ENCODE measurements at regions not wholly inside any gene's neighbourhood (a gene's known extent, or its start where the extent isn't known, plus 50 kb on each side); places are given as distances from the start of the nearest gene placed in this dataset.
"Not testable (repeated sequence)": the region's sequence is repeated elsewhere in the genome, so short reads cannot be mapped to it uniquely, and the experiment has no call there.

GRCh38 chr6:81373414-81373813 is 379.1 kb downstream of the TENT5A start:
- Mint-ChIP-seq H3K27me3 (ENCODE audit: low read depth) (no peaks in the 10 kb centered on the region), H3K4me1 (ENCODE audit: low read depth) (no peaks in the 10 kb centered on the region), H3K27ac (no peak overlapping the region), H3K4me3 (no peak overlapping the region), H3K36me3 (ENCODE audit: low read depth) (no peaks in the 10 kb centered on the region), H3K9me3 (no peaks in the 10 kb centered on the region)
- no peak for DNase-seq (ENCODE audit: low spot score)

- no peaks in the 10 kb centered on the region for H3K27me3 Mint-ChIP-seq (ENCODE audit: low read depth)
- no peak for DNase-seq (ENCODE audit: low spot score)
- H3K9me3 Mint-ChIP-seq: no peaks in the 10 kb centered on the region
- no peak overlapping the region for H3K4me3 Mint-ChIP-seq
- no peaks in the 10 kb centered on the region for H3K36me3 Mint-ChIP-seq (ENCODE audit: low read depth)
- no peak overlapping the region for H3K27ac Mint-ChIP-seq
- H3K4me1 Mint-ChIP-seq (ENCODE audit: low read depth): no peaks in the 10 kb centered on the region
Observed at GRCh38 chr6:81371930-81372329, 380.6 kb downstream of the TENT5A start.

GRCh38 chr6:81366972-81367371 is 385.5 kb downstream of the TENT5A start:
- no peak overlapping the region for H3K27ac Mint-ChIP-seq
- H3K27me3 Mint-ChIP-seq (ENCODE audit: low read depth): no peaks in the 10 kb centered on the region
- no peaks in the 10 kb centered on the region for H3K36me3 Mint-ChIP-seq (ENCODE audit: low read depth)
- no peaks in the 10 kb centered on the region for H3K4me1 Mint-ChIP-seq (ENCODE audit: low read depth)
- H3K9me3 Mint-ChIP-seq: no peaks in the 10 kb centered on the region
- DNase-seq (ENCODE audit: low spot score): no peak
- H3K4me3 Mint-ChIP-seq: no peak overlapping the region

DNA sequence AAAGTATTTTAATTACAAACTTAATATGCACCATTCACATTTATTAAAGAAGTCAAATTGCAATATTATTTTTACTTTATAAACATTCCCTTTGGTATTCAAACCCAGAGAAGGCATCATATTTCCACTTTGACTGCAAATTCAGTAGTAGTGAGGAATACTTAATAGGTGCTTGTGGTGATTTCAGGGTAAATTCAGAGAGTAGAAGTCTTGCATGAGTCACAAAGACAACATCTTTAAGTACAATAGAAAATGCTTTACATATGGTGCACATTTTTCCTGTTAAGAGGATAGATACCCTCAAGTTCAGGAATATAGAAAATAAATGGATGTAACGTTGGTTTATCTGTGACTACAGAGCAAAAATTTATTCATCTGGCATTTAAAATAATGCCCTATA is 390.2 kb downstream of the TENT5A start:
- Mint-ChIP-seq H3K9me3 (no peaks in the 10 kb centered on the region), H3K36me3 (ENCODE audit: low read depth) (no peaks in the 10 kb centered on the region), H3K4me1 (ENCODE audit: low read depth) (no peaks in the 10 kb centered on the region), H3K27ac (no peak overlapping the region), H3K4me3 (no peak overlapping the region), H3K27me3 (ENCODE audit: low read depth) (no peaks in the 10 kb centered on the region)
- DNase-seq (ENCODE audit: low spot score): no peak

DNA sequence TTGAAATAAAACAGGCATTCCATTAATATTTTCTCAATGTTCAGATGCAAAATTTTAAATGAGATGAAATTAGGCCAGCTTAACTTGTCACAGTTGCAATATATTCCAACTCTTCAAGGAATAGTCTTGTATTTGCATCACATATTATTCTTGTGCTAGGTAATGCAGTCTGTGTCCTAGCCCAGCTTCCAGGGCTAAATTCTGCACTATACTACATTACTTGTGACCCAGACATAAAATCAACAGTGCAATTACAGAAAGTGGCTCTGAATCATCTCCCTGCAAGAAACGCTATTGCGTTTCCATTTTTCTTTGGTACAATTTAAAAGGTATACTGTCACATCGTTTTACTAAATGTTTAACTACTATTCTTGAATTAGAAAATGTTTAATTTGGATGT is 399.2 kb downstream of the TENT5A start:
- Mint-ChIP-seq H3K4me1 (ENCODE audit: low read depth) (no peaks in the 10 kb centered on the region), H3K36me3 (ENCODE audit: low read depth) (no peaks in the 10 kb centered on the region), H3K4me3 (no peak overlapping the region), H3K9me3 (no peaks in the 10 kb centered on the region), H3K27ac (no peak overlapping the region), H3K27me3 (ENCODE audit: low read depth) (no peaks in the 10 kb centered on the region)
- no peak for DNase-seq (ENCODE audit: low spot score)

GRCh38 chr6:81344026-81344425 is 408.5 kb downstream of the TENT5A start:
- not testable (repeated sequence) for H3K27ac Mint-ChIP-seq; H3K4me1 Mint-ChIP-seq (ENCODE audit: low read depth); H3K36me3 Mint-ChIP-seq (ENCODE audit: low read depth); H3K9me3 Mint-ChIP-seq; H3K27me3 Mint-ChIP-seq (ENCODE audit: low read depth); DNase-seq (ENCODE audit: low spot score); H3K4me3 Mint-ChIP-seq

DNA sequence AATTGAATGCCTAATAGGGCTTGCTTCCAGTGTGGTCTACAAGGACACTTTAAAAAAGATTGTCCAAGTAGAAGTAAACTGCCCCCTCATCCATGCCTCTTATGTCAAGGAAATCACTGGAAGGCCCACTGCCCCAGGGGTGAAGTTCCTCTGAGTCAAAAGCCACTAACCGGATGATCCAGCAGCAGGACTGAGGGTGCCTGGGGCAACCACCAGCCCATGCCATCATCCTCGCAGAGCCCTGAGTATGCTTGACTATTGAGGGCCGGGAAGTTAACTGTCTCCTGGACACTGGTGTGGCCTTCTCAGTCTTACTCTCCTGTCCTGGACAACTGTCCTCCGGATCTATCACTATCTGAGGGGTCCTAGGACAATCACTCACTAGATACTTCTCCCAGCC is 411.5 kb downstream of the TENT5A start:
- Mint-ChIP-seq H3K27me3 (ENCODE audit: low read depth) (no peaks in the 10 kb centered on the region), H3K36me3 (ENCODE audit: low read depth) (no peaks in the 10 kb centered on the region), H3K4me1 (ENCODE audit: low read depth) (no peaks in the 10 kb centered on the region)

DNA sequence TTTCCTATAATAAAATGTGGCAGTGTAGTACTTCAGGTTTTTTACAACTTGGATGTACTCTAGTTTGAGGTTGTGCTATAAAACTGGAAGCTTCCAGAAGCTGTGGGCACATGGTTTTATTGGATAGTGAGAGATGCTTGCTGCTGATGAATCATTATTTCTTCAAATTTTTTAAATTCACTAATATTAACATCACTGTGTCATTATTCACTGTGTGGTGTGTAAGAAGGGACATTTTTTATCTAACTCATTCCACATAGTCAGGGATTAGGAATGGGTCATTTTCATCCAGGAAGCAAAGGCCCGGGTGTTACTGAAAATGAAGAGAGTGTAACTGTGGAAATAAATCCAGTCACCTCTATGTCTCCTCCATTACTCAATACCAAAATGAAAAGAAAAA is 421.0 kb downstream of the TENT5A start:
- Mint-ChIP-seq H3K9me3 (peaks cover 12% of the 10 kb centered on the region), H3K36me3 (ENCODE audit: low read depth) (no peaks in the 10 kb centered on the region), H3K27ac (no peak overlapping the region), H3K27me3 (ENCODE audit: low read depth) (no peaks in the 10 kb centered on the region), H3K4me1 (ENCODE audit: low read depth) (no peaks in the 10 kb centered on the region), H3K4me3 (no peak overlapping the region)
- DNase-seq (ENCODE audit: low spot score): no peak

More for the DNA sequence above, 411.5 kb downstream of the TENT5A start:
- Mint-ChIP-seq H3K27ac (no peak overlapping the region), H3K4me3 (no peak overlapping the region), H3K9me3 (peaks cover 21% of the 10 kb centered on the region)
- no peak for DNase-seq (ENCODE audit: low spot score)

DNA sequence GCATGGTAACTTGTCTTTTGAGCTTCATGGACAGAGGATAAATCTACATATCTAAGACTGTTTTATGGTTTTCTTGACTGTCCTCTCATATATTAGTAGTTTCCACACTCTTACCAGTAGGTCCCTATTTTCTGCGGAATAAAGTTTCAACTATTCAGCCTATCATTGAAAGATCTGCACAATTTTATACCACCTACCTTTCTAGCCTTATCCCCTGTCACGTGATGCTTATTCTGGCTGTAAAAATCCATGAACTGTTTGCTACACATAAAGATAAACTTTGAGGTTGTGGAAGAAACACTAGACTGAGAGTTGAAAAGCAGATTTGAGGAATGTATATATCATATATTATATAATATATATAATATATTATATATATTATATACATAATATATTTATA is 423.8 kb downstream of the TENT5A start:
- H3K27me3 Mint-ChIP-seq (ENCODE audit: low read depth): no peaks in the 10 kb centered on the region
- no peak overlapping the region for H3K4me3 Mint-ChIP-seq
- no peak for DNase-seq (ENCODE audit: low spot score)
- no peaks in the 10 kb centered on the region for H3K4me1 Mint-ChIP-seq (ENCODE audit: low read depth)
- no peak overlapping the region for H3K27ac Mint-ChIP-seq
- peaks cover 2% of the 10 kb centered on the region for H3K9me3 Mint-ChIP-seq
- no peaks in the 10 kb centered on the region for H3K36me3 Mint-ChIP-seq (ENCODE audit: low read depth)

DNA sequence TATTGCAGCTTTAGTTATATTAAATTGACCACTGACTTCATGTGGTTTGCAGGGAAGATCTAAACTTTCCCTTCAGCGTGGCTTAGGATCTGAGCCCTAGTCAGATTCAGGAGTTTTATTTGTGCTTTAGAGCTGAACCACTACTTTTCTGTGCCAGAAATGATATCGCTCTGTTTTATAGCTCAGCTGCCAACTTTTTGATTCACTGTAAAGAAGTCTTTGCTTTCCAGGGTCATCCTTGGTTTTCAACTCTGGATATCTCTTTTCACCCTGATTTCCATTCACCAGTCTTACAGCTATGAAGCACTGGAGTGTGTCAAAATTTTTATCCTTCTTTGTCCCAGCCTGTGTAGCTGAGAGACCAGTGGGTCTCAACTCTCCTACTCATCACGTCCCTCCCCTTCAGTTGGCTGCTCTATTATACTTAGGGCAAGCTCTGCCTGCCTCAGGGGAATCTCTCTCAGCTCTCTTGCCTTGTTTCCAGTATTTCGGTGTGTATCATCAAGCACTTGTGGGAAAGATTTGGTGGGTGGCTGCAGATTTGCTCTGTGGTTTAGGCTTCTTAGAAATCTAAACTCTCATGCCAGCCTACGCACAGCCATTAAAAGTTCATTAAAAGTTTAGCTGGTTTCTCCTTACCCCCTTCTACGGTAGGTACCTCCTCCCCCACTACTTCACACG is 425.5 kb downstream of the TENT5A start:
- Mint-ChIP-seq H3K36me3 (ENCODE audit: low read depth) (no peaks in the 10 kb centered on the region), H3K27ac (no peak overlapping the region), H3K9me3 (no peaks in the 10 kb centered on the region), H3K4me1 (ENCODE audit: low read depth) (no peaks in the 10 kb centered on the region), H3K27me3 (ENCODE audit: low read depth) (no peaks in the 10 kb centered on the region), H3K4me3 (no peak overlapping the region)
- DNase-seq (ENCODE audit: low spot score): no peak

DNA sequence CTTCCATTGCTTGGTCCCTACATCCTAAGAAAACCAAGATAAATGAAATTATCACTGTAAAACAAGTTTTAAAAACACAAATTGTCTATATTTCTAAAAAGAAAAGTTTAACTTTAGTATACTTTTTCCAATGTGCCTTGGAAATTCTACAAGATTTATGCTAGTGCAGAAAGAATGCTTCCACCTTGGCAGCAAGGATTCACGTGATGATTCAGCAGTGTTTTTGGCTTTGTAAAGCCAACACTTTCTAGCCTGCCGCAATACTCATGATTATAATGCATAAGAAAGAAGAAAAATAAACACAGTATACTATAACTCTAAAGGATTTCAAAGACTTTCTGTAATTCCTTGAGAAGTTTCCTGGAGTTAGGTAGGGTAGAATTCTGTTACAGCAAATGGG is 442.7 kb downstream of the TENT5A start:
- Mint-ChIP-seq H3K4me1 (ENCODE audit: low read depth) (no peaks in the 10 kb centered on the region), H3K27ac (no peak overlapping the region), H3K9me3 (peaks cover 14% of the 10 kb centered on the region), H3K36me3 (ENCODE audit: low read depth) (no peaks in the 10 kb centered on the region), H3K4me3 (no peak overlapping the region), H3K27me3 (ENCODE audit: low read depth) (no peaks in the 10 kb centered on the region)
- DNase-seq (ENCODE audit: low spot score): no peak

DNA sequence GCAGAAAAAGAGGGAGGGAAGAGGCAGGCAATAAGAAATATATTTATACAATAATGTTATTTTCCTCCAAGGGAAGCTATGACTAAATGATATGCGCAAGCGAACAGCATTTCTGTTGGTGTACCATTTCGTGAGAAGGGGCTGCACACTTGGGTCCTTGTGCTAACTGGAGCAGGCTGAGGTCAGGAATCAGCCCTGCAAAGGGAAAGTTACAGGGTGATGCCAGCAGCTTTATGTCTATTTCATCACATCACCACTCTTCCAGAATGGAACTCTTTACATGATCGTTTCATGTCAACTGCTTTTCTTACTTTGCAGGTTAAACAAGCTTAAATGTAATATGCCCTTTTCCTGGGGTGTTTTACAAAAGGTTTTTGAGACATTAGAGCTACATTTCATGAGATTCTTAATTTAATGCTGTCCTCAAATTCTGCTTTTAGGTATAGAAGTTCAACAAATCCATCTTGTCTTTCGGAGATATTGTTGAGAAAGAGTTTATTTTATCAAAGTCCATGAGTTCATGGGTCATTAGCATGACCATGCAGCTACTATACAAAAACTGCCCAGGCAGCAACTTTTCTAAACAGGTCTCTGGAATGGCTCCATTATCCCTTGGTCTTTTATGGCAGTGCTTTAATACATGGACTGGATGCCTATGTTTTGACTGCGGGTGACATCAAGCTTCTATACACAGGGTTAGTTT is 443.8 kb downstream of the TENT5A start:
- Mint-ChIP-seq H3K4me1 (ENCODE audit: low read depth) (no peaks in the 10 kb centered on the region), H3K36me3 (ENCODE audit: low read depth) (no peaks in the 10 kb centered on the region), H3K4me3 (no peak overlapping the region), H3K27ac (no peak overlapping the region), H3K9me3 (peaks cover 12% of the 10 kb centered on the region), H3K27me3 (ENCODE audit: low read depth) (no peaks in the 10 kb centered on the region)
- DNase-seq (ENCODE audit: low spot score): no peak

DNA sequence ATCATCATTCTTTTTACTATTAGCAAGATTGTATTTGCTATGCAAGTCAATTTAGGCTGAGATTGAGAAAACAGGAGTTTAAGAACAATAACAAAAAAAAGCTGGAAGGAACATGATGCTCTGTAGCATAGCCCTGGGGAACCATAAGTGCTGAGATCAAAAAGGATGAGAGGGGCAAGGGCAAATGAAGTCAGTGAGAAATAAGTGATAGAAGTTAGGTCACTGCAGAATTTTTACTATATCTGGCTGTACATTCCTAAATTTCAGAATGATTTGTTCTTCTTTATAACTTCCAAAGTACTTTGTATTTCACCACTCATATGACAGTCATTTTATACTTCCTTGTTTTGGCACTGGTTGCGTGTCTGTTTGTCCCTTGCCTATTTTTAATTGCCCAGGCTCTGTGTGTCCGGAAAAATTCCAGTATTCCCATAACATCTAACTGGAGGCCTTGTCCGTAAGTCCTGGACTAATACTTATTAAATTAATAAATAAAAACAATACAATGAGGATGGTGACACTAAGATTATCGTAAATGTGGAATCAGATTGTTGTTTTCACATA is 444.7 kb downstream of the TENT5A start:
- H3K27me3 Mint-ChIP-seq (ENCODE audit: low read depth): no peaks in the 10 kb centered on the region
- H3K9me3 Mint-ChIP-seq: peaks cover 5% of the 10 kb centered on the region
- no peak overlapping the region for H3K27ac Mint-ChIP-seq
- no peaks in the 10 kb centered on the region for H3K4me1 Mint-ChIP-seq (ENCODE audit: low read depth)
- no peak for DNase-seq (ENCODE audit: low spot score)
- no peak overlapping the region for H3K4me3 Mint-ChIP-seq
- no peaks in the 10 kb centered on the region for H3K36me3 Mint-ChIP-seq (ENCODE audit: low read depth)

GRCh38 chr6:81304466-81304865 is 448.0 kb downstream of the TENT5A start:
- H3K4me3 Mint-ChIP-seq: no peak overlapping the region
- no peak overlapping the region for H3K27ac Mint-ChIP-seq
- H3K36me3 Mint-ChIP-seq (ENCODE audit: low read depth): no peaks in the 10 kb centered on the region
- H3K9me3 Mint-ChIP-seq: no peaks in the 10 kb centered on the region
- H3K4me1 Mint-ChIP-seq (ENCODE audit: low read depth): no peaks in the 10 kb centered on the region
- H3K27me3 Mint-ChIP-seq (ENCODE audit: low read depth): no peaks in the 10 kb centered on the region
- no peak for DNase-seq (ENCODE audit: low spot score)
